GM18519 (cell line): ENCODE measurements at regions not wholly inside any gene's neighbourhood (a gene's known extent, or its start where the extent isn't known, plus 50 kb on each side); places are given as distances from the start of the nearest gene placed in this dataset.

Source experiments
- ATAC-seq: cut with Tn5 transposase; IDR thresholded peaks from one replicate; pipeline ENCODE4 v1.9.1; 2021; ENCODE audit warnings: mild to moderate bottlenecking, moderate library complexity; ENCODE audit not compliant: unreplicated experiment, low FRiP score

DNA sequence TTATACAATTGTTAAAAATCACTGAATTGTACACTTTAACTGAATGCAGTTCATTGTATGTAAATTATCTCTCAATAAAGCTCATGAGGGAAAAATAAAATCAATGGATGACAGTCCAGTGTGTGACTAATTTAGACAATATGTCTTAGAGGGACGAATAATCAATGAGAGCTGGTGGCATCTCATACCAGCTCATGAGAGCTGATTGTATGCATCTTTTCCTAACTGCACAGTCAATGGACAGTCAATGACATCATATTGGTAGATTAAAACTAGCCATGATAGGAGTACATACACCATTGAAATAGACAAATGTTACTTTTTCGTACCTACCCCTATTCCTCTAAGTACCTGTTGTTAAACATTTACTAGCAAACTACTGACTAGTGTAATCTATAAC lies 946.1 kb downstream of the SQOR start:
- ATAC-seq = no peak

DNA sequence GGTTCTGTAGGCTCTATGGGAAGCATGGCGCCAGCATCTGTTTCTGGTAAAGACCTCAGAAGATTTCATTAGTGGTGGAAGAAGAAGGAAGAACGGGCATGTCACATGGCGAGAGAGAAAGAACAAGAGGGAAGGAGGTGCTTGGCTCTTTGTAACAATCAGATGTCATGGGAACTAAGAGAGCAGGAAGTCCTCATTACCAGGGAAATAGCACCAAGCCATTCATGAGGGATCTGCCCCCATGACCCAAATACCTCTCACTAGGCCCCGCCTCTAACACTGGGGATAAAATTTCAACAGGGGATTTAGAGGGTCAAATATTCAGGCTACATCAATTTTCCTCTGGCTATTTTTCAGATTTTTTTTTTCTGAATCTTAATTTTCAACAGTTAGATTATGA lies 954.3 kb downstream of the SQOR start:
- no peak for ATAC-seq

DNA sequence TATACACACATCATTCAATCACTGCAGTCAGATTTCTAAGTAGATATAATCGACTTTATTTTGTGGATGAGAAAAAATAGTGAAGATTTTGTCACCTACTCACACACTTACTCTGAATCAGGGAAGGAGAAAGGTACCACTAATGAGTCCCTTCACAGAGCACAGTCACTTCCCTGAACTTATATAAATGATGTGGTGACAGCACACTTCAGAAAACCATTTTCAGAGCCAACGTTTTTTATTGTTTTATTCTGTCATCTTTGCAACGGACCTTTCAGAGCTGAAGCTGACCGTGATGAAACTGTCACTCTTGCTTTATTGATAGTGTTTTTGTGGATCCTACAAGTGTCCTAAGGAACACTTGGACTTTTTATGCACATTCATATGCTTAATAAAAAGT lies 956.6 kb downstream of the SQOR start:
- ATAC-seq = no peak

DNA sequence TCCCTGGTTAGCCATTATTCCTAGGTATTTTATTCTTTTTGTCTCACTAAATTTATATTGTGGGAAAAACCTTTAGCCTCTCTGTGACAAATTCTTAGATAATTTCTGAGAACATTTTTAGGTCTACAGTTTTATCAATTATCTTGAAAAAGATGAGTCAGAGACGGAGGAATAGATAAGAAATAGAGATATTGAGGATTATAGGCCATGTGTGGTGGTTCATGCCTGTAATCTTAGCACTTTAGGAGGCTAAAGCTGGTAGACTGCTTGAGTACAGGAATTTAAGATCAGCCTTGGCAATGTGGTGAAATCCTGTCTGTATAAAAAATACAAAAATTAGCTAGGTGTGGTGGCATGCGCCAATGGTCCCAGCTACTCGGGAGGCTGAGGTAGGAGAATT lies 960.2 kb downstream of the SQOR start:
- no peak for ATAC-seq

DNA sequence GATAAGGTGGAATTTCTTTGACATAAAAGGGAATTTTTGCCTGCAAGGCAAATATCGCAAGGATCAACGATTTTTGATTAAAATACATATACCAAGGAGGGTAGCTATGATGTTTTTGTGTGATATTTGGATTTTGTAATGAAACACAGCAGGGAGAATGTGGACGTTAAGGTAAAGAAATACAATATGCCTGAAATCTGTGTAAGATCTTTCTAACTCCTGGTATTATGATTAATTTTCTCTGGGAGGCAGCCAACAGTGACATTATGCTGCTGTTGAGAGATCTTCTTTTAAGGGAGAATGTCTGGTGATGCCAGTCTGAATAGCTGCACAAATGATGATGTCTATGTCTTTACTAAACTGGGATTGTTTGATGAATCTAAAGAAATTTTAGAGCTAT lies 972.2 kb downstream of the SQOR start:
- no peak for ATAC-seq

DNA sequence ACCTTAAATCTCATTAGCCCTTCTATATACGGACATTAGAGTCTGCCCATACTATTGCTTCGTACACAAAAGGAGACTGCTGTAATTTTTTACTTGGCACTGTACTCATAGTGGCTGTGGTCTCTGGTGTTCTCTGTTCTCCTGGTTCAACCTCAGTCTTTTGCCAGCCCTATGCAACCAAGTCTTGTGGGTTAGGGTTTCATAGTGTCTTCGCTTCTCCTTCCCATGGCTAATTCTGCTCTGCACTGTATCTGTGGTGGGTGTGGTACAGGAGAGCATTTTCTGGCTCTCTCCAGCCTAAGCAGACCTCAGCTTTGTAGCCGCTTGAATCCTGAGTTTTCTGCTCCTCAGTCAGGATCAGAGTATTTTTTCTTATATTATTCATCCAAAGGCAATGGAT lies 981.2 kb downstream of the SQOR start:
- ATAC-seq = no peak

DNA sequence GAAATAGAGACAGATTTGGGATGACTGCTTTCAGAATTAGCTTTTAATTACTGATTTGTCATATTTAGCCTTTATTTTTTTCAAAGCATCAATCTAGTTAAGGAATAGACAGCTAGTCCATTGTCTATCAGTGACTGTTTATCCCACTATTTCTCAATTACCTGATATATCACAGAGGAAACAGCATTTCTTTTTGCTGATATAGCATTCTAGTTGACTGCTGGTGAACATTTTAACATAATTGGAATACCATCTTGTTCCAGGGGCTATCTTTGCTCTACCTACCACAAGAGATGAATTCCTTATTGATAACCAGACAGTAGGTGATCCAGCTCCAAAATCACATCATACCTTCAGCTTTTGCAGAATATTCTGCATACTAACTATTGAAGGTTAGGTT lies 982.7 kb downstream of the SQOR start:
- ATAC-seq = no peak

DNA sequence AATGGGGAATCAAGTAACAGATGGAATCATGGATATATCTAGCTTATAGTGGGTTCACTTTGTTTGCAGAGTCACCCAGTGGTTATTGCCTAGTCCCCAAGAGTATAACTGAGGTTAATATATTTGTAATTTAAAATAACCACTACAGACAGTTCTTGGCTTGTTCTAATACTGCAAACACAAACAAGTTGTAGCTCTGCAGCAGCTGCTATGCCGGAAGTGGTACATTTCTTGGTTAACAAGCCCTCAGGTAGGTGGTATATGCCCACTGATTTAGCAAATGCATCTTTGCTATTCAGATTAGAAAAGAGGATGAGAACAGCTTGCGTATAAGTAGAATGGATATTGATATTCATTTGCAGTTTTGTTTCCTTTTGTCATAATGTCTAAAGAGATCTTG lies 984.2 kb downstream of the SQOR start:
- no peak for ATAC-seq

DNA sequence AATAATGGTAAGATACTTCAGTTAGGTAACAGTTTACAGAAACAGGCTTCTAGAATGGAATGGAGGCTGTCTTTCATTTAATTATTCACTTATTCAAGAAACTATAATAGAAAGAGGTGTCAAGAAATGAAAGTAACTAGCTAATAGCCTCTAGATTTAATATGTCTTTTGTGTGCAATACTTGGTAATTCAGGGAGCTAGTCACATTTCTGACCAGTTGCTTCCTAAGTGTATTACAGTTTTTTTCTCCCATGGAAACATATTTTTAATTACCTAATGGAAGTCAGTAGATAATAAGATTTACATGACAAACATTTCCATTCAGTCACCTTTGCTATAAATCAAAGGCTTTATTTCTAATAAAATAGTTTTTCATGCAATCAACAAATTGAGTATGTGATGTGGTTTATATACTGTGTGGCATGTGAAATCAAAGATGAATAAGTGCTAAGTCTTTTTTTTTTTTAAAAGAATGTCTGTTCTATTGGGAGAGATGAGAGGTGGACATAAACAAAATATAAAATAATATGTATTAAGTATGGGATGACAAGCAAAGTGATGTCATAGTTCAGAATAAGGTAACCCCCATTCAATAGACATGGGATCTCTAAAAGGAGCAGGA lies 985.7 kb downstream of the SQOR start:
- ATAC-seq = no peak

DNA sequence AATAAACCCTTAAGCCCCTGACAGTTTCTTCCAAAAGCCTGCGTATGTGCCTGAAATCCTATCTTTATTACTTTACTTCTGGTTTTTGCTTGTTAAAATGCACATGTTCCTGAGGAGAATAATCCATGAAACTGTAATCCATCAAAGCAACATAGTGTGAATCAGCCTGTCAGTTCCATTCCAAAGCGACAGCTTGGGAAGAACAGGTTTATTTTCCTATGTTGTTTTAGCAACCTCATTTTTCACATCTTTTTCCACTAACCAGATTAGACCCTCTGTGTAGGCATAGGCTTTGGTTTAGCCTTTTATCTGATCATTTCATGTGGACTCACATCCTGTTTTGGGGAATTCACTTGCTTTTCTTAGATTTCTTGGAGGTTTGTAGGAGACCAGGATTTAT lies 988.0 kb downstream of the SQOR start:
- no peak for ATAC-seq

DNA sequence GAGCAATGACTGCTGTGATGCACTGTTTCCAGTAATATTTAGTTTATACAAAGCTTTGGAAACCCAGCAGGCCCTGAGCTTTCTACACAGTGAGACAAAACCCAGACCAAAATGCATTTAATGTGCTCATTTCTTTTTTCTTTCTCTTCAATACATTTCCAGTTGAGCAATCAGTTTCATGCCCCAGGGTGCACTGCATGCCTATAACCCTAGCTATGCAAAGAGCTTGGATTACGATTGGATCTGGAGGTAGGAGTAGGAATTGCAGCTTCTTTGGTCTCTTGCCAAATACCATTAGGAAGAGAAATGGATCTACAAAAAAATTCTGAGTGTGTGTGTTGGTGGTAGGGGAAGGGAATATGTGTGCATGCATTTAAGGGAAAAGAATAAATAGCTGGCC lies 1001.4 kb downstream of the SQOR start:
- no peak for ATAC-seq

DNA sequence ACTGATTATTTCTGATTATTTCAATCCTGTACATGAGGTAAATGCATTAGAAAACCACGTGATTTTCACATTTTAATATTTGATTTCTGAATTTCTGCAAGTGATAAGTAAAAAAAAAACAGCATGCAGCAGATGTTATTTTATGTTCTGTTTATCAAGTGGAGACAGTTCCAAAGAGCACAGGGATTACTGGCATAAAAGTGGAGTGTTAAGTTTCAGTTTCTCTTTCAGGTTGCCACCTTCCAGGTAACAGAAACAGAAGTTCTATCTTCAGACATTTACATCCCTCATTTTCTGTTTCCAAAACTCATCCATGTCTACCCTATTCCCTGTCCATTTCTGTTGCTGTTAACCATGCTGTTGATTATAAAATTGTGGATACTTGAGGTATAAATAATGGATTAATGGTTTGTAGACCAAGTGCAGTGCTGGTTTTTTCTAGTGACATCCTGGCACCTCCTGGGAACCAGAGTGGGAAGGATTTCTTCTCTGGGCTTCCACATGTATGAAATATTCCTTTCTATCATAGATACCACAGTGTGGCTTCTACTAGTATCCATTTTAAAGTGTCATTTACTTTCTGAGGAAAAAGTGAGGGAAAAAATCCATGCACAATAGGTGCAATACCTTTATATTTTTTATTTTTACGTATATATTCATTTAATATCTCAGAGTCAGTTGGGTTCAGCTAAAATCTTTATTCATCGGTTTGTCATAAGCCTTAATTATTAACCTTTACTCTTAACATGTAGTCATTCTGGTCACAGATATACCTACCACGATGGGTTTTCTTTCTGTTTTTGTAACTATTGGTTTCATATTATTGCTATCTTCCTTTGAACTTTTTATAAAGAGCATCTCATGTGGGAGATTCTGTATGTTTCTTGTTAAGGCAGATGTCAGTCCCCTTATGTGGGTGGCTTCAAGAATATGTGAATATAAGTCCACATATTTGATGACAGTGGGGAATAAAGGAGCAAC lies 1010.0 kb downstream of the SQOR start:
- ATAC-seq = no peak

DNA sequence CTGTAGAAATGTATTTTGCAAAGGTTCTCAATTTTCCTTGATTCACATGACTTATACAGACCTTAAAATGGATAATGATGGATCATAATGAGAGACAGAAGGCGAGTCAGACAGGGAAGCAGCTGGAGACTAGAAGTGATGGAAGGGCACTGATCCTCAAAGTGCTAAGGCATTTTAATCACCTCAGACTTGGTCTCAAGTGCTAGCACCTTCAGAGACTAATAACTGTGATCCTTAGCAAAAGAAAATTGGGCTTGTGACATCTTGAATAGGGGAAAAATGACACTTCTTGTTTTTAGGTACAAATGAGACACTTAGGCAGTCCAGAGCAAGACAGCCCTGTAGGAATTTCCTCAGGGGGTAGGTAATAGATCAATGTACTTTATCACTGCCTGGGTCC lies 1011.7 kb downstream of the SQOR start:
- no peak for ATAC-seq

DNA sequence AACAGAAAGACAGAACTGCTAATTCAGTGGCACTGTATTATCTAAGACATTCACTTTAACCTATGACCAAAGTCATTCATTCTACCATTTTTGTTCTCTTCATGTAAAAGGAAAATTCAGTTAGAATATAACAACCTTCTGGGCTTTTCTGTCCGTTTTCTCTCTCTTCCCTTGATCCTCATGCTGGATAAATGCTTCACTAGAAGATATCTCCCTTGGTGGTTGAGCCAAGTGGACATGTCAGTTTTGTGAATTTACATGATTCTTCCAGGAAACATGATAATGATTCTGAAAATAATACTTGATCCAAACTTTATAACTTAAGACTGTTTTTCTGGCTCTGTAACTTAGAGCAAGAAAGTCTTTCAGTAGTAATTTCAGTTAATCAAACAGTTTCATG lies 1012.2 kb downstream of the SQOR start:
- no peak for ATAC-seq

DNA sequence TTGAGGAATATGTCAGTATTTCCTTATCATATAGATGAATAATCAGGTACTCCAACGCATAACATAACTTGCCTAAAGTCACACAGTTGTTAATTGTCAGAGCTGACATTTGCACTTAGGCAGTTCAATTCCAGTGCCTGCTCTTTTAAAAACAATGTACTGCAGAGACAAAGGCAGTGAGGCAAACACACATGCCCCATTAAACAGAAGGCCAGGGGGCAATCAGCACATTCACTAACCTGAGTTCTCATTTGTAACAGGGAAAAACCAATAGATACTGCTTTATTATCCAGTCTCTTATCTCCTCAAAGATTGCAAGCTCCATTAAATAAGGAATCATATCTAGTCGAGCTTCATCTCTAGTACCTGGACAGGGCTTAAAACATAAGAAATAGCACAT lies 1017.4 kb downstream of the SQOR start:
- no peak for ATAC-seq

DNA sequence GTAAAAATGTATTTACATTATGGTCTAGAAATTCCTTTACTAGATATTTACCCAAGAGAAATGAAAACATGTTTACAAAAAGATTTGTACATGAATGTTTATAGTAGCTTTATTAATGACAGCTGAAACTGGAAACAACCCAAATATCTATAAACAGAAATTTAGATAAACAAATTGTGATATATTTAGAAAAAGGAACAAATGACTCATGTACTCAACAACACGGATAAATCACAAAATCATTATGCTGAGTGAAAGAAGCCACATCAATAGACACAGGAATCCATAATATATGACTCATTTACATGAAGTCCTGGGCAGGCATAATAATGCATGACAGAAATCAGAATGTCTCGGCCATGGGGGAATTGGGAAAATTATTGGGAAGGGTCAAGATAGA lies 1020.2 kb downstream of the SQOR start:
- ATAC-seq = no peak

DNA sequence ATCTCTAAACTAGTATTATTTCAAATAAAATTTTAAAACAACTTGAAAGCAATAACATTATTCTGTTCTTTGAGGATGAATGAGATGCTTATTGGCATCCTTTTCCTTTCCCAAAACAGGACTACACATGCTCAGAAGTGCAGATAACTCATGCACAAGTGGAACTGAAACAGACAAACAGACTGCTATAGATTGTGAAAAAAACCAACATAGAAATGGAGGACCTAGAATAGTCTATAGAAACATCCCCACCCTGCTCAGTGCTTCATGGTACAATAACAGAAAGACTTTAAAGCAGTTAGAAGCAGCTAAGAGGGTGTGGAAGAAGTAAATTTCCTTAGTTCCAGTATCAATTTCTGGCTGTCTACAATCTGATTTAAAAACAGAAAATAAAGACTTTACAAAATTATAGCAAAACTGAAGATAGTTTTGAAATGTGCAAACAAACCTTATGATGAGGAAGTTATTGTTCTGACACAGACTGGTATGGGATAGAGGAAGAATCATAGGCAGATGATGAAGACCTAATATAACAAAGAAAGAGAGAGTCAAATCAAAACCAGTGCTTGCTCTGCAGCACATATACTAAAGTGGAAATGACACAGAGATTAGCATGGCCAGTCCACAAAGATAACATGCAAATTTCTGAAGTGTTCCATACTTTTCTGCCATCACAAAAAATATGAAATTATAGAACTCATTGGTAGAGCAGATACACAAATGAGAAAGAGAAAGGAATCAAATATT lies 1025.4 kb downstream of the SQOR start:
- ATAC-seq = peak; percentile 50

DNA sequence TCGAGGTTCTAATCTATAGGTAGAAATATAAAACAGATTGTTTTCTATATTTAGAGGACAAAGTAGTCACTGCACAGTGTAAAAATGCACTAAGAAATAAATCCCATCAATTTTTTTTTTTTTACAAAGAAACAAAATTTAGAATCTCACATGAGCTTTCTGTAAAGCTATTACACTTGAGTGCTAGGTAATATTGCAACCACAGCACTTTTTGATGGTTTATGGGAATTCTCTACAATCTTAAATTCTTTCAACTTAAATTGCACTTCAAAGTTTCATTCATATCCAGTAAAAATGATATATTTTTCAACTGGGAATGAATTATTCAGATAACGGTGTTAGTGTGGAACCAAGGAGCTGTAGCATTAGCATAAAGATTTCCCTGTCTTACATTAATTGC lies 1035.4 kb downstream of the SQOR start:
- ATAC-seq = no peak

DNA sequence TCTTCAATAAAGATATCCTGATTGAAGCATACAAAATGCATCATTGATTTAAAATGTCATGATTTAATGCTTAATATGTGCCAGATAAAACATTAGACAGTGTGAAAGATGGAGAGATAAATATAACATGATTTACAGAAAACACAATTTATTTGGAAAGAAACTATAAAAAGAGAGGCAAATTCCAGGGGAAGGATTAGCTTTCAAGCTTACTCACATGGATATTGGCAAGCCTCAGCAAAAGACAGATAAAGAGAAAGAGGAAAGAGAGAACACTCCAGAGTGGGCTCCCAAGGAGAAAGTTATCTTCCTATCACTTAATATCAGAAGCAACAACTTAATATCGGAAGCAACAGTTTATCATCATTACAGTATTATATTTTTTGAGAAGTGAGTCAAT lies 1036.5 kb downstream of the SQOR start:
- ATAC-seq = no peak

DNA sequence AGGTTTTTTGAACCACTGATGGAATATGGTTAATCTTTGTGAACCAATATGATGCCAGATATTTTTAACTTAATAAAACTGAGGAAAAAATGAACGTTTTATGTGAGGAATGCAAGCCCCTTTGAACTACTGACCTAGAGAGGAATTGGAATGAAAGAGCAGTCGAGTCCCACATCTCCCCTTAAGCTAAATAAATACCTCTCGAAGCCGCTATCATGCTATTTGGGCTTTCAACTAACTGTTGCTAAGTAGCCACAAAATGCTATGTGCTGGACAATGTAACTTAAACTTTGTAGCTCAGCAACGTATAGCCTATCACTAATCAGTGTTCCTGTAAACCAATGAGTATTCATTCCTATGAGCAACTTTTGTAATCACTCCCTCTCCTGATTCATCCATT lies 1037.2 kb downstream of the SQOR start:
- ATAC-seq = no peak
